Activated T-helper 2 cell treated with anti-CD3 and anti-CD28 coated beads, Interferon-gamma antibody, Interleukin-2, Interleukin-4, amounts not matched to agents 10 μg/mL and 5 μg/mL and 100 μg/mL, durations not matched to agents 14 hours and 24 hours and 36 hours (primary cell): ENCODE measurements at regions not wholly inside any gene's neighbourhood (a gene's known extent, or its start where the extent isn't known, plus 50 kb on each side); places are given as distances from the start of the nearest gene placed in this dataset.

Source experiments
- DNase-seq: peaks from one replicate; pipeline ENCODE4 v3.0.0; 2021; ENCODE audit warnings: low spot score
- H3K27ac Mint-ChIP-seq: one replicate; pipeline ENCODE4 v1.8.0; 2021; ENCODE audit warnings: mixed read lengths
- H3K27me3 Mint-ChIP-seq: one replicate; pipeline ENCODE4 v1.8.0; 2021; ENCODE audit warnings: low read depth, mixed read lengths
- H3K36me3 Mint-ChIP-seq: one replicate; pipeline ENCODE4 v1.8.0; 2021; ENCODE audit warnings: low read depth, mixed read lengths
- H3K4me1 Mint-ChIP-seq: one replicate; pipeline ENCODE4 v1.8.0; 2021; ENCODE audit warnings: low read depth, mixed read lengths
- H3K4me3 Mint-ChIP-seq: one replicate; pipeline ENCODE4 v1.8.0; 2021; ENCODE audit warnings: low read depth, mild to moderate bottlenecking, moderate library complexity, mixed read lengths
- H3K9me3 Mint-ChIP-seq: one replicate; pipeline ENCODE4 v1.8.0; 2021; ENCODE audit warnings: mixed read lengths
- intact Hi-C: fragments of 100-400 bp; cut with micrococcal nuclease; formaldehyde crosslinking; loops from one replicate; pipeline ENCODE4 v1.15.1; 2023

DNA sequence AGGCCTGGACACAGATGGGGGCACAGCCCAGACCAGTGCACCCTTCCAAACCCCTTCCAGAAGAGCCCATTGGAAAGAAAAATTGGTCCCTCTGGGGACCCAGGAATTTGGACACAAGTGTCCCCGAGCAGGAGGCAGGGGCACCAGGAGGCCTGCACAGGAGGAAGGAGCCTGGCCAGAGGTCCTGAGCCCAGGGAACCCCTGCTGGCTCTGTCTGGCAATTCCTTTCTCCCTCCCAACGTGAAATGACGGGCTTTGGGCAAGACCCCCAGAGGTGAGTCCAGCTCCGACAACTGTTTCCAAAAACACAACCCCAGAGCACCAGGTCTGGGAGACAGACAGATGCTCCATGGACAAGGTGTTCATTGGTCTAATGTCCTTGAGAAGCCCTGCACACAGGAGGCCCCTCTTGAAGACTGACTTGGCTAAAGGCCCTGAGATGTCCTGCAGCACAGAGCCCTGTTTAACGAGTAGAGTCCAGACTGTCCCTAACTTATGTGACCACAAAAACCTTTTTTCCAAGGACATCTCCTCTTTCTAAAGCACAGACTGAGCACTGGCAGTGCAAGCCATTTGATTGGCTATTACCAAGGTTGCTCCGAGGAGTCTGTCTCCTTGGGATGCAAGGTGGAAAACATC, 150.7 kb downstream of the OAT start:
- peaks cover 2% of the 10 kb centered on the region for H3K36me3 Mint-ChIP-seq
- no peaks in the 10 kb centered on the region for H3K4me1 Mint-ChIP-seq
- DNase-seq: no peak
- peaks cover 10% of the 10 kb centered on the region for H3K9me3 Mint-ChIP-seq
- H3K4me3 Mint-ChIP-seq: no peak overlapping the region
- no peaks in the 10 kb centered on the region for H3K27me3 Mint-ChIP-seq
- intact Hi-C loops: no loop called here
- no peak overlapping the region for H3K27ac Mint-ChIP-seq

DNA sequence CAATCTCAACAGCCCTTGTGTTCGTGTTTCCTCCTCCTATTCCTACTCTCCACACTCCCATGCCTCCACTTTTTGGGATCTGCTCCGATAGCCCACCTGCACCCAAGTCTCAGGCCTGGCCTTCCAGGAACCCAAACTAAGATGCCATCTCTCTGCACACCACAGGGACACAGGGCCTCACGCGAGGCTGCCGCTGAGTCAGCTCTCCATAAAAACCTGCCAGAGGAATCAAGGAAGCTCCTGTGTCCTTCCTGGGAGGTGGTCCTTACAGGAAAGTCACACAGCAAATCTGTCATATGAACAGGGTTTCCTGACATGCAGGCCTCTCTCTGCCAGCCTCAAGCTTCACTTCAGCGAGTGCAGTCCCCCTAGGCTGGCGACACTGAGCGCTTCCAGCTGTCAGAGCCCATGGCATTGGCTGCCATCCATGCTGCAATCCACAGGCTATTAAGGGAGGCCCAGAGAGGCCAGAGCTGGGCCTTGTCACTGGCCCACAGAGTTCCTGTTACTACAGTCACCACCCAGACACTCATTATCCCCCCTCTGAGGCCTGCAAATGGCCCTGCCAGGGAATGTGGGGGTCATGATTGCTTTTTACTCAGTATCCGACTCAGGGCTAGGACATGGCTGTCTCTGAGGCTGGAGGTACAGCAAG, 151.4 kb downstream of the OAT start:
- no peaks in the 10 kb centered on the region for H3K27me3 Mint-ChIP-seq
- H3K4me1 Mint-ChIP-seq: no peaks in the 10 kb centered on the region
- no peak overlapping the region for H3K4me3 Mint-ChIP-seq
- H3K36me3 Mint-ChIP-seq: peaks cover 2% of the 10 kb centered on the region
- no peak overlapping the region for H3K27ac Mint-ChIP-seq
- H3K9me3 Mint-ChIP-seq: peaks cover 6% of the 10 kb centered on the region
- no peak for DNase-seq
- intact Hi-C loops: no loop called here

DNA sequence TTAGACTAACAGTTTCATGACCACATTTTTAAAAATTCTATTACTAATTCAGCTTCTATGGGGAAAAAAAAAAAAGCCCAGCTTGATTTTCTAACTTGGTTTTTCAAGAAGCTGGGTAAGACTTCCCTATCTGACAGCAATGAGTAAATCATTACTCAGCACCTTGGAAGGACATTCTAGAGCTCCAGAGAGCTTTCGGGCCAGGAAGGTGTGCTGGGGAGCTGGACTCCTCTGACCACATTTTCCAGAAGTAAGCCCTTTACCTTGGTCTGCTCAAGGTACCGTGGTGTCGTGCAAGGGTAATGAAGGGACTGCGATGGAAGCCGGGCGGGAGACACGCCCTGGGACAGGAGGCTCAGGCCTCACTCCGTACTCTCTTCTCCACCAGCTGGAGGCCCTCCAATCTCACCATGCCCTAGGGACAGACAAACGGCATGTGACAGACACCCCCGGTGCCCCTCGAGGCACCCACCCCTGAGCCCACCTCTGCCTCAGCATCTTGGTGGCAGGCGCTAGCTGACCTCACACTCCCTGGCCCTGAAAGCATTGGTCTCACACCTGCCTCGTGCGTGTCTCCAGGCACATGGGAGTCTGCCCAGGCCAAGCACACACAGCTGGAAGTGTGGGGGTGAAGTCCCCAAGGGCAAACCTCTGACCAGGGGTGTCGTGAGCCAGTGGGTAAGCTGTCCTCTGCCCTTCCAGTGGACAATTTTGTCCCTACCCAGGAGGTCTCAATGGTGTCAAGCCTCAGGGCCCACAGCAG, 152.1 kb downstream of the OAT start:
- Mint-ChIP-seq H3K27me3 (no peaks in the 10 kb centered on the region), H3K4me3 (no peak overlapping the region), H3K4me1 (no peaks in the 10 kb centered on the region), H3K36me3 (no peaks in the 10 kb centered on the region), H3K9me3 (no peaks in the 10 kb centered on the region), H3K27ac (no peak overlapping the region)
- intact Hi-C loops: no loop called here
- DNase-seq: no peak

DNA sequence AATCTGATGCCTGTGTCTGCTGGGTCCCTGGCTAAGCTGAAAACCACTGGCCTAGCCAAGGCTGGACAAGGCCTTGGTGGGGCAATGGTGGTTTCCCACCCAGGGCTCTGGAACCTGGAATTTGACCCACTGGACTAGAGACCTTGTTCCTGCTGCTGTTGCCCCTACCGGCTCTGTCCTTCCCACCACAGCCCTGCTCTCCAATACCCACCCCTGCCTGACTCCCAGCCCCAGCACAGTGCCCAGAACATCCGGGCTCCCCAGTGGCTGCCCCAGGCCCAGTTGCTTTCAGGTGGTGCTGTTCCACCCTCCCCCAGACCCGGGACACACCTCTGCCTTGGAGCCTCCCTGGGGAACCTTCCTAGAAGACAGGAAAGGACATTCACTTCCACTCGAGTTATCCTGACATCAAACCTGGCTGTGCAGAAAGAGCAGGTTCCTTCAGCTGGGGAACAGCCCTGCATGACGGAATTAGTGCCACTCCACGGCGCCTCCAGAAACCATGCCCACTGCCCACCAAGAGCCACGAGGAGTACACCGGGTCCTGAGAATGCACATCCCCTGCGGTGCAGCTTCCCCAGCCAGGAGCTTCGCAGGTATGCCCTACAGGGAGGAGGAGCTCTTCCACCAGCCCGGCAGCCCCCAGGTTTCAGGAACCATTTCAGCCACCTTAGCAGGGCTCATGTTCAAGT, 152.8 kb downstream of the OAT start:
- intact Hi-C loops: no loop called here
- DNase-seq: no peak
- H3K4me3 Mint-ChIP-seq: no peak overlapping the region

DNA sequence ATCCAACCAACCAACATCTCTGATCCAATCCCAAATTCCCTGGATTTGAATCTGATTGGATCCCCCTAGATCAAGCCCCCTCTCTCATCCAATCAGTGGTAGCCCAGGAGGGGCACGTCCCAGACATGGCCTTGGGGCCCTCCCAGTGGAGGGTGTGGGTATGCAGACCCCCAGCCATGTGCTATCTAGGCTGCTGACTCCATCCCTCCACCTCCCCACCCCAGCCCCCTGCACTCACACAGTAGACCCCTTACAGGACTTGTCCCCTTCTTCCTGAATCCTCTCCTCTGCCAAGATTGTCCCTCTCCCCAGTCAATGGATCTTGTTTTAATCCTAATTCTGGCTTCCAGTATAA, 153.4 kb downstream of the OAT start:
- Mint-ChIP-seq H3K4me1 (no peaks in the 10 kb centered on the region), H3K27ac (no peak overlapping the region), H3K9me3 (no peaks in the 10 kb centered on the region), H3K4me3 (no peak overlapping the region), H3K36me3 (no peaks in the 10 kb centered on the region), H3K27me3 (no peaks in the 10 kb centered on the region)
- no peak for DNase-seq
- intact Hi-C loops: no loop called here

More for the DNA sequence above, 152.8 kb downstream of the OAT start:
- Mint-ChIP-seq H3K9me3 (no peaks in the 10 kb centered on the region), H3K36me3 (no peaks in the 10 kb centered on the region), H3K27me3 (no peaks in the 10 kb centered on the region), H3K4me1 (no peaks in the 10 kb centered on the region), H3K27ac (no peak overlapping the region)

DNA sequence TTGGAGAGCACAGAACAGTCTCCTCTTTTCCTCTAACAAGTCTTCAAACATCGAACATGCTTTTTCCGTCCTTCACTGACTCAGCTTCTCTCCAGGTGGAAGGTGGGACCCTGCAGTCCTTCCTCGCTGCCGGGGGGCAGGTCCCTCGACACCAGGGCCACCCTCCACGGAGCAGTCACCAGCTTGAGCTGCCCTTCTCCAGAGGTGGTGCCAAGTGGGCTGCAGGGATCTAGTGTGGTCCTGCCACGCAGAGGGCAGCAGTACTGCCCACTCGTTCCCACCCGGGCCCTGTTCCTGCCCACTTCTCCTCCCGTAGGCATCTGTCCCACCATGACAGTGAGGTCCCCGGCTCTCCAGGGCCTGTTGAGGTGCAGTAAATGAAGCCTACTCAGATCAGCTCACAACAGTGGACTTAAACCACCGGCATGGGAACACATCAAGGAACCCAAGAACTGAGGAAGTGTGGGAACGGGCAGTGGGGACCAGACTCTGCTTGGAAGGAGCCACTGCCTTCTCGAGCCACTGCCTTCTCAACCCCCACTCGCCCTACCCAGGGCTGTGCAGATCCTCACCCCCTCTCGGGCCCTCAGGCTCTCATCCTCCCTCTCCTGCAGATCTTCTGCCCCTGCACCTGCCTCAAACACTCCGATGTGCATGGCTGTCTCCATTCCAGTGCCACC, 153.9 kb downstream of the OAT start:
- Mint-ChIP-seq H3K9me3 (no peaks in the 10 kb centered on the region), H3K27ac (no peak overlapping the region), H3K4me3 (no peak overlapping the region), H3K27me3 (no peaks in the 10 kb centered on the region), H3K4me1 (no peaks in the 10 kb centered on the region), H3K36me3 (no peaks in the 10 kb centered on the region)
- intact Hi-C loops: no loop called here
- no peak for DNase-seq

DNA sequence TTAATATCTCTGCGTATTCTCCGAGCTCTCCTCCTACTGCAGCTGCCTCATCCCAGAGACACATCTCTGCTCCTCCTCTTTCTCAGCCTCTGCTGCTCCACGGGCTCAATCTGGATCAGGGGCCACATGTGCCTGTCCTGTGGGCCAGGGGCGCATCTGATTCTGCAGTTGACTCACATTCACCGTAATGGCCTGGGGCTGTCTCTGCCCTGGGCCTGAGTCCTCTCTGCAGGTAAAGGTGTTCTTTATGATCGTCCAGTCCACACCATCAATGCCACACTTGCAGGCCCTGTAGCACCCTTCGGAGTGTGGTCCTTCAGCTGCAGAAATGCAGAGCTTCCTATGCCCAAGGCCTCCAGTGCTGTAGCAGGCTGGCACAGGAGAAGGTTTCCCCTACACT, 154.5 kb downstream of the OAT start:
- Mint-ChIP-seq H3K9me3 (no peaks in the 10 kb centered on the region), H3K27ac (no peak overlapping the region), H3K27me3 (no peaks in the 10 kb centered on the region), H3K4me3 (no peak overlapping the region), H3K4me1 (no peaks in the 10 kb centered on the region), H3K36me3 (no peaks in the 10 kb centered on the region)
- intact Hi-C loops: no loop called here
- DNase-seq: no peak

DNA sequence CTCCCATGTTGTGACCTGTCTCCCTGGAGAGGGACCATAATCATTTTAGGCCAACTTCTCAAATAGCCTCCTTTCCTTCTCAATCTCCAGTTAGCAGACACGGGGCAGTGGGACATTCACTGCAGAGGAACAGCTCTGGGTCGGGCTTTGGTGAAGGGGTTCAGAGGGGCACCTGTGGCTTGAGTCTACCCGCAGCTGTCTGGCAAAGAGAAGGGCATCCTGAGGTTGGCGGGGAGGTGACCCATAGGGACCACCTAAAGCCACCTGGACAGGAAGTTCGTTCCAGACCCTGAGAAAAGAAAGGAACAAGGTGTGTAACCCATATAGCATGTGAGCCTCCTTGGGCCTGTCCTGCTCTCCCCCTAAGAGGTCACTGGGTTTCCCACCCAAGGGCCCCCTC, 155.0 kb downstream of the OAT start:
- Mint-ChIP-seq H3K27me3 (no peaks in the 10 kb centered on the region), H3K4me3 (no peak overlapping the region), H3K27ac (no peak overlapping the region), H3K36me3 (no peaks in the 10 kb centered on the region), H3K4me1 (no peaks in the 10 kb centered on the region), H3K9me3 (no peaks in the 10 kb centered on the region)
- DNase-seq: no peak
- intact Hi-C loops: no loop called here

DNA sequence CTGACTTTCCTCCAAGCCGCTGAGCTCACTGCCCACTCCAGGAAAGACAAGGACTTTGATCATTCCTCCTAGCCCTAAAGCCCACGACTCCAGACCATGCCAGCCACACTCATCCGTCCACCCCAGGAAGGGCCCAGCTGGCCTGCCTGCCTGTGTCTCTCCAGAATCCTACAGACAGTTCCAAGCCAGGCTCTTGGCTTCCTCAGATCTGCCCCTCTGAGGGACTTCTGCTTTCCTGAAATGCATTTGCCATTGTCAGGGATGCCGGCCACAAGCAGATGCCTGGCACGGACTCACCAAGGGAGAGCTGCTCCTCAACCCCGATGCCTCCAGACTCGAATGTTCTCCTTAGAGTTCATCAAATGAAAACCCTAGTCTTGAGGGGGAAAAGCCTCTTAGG, 155.8 kb downstream of the OAT start:
- no peaks in the 10 kb centered on the region for H3K9me3 Mint-ChIP-seq
- DNase-seq: no peak
- no peak overlapping the region for H3K4me3 Mint-ChIP-seq
- intact Hi-C loops: no loop called here
- H3K27ac Mint-ChIP-seq: no peak overlapping the region
- no peaks in the 10 kb centered on the region for H3K36me3 Mint-ChIP-seq
- no peaks in the 10 kb centered on the region for H3K27me3 Mint-ChIP-seq
- no peaks in the 10 kb centered on the region for H3K4me1 Mint-ChIP-seq

DNA sequence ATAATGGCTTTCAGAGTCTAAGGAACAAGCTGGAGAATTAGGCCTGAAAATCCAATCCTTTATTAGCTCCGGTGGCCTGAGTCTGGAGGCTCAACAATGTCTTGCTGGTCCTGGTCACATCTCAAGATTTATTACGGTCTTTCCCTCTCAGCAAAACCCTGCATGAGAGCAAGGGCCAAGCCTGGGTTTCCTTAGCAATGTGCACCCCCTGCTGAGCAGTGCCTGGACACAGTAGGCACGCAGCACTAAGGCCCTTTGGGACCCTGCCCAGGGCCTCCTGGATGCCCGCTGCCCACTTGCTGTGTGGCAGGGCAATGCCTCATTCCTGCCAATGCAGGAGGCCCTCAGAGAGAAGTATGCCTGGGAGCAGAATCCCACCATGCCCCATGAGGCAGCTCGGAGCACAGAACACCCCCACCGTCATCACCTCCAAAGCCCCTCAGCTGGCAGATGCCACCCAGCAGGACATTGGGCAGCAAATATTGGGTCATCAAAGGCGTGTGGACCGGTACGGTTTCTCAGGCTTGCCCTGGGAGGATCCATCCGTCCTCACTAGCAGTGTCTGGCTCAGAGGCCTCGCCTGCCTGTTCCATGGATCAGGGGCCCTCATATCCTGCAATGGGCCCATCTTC, 156.4 kb downstream of the OAT start:
- Mint-ChIP-seq H3K9me3 (no peaks in the 10 kb centered on the region), H3K4me3 (no peak overlapping the region), H3K27me3 (no peaks in the 10 kb centered on the region), H3K27ac (no peak overlapping the region), H3K36me3 (no peaks in the 10 kb centered on the region), H3K4me1 (no peaks in the 10 kb centered on the region)
- intact Hi-C loops: no loop called here
- DNase-seq: no peak

DNA sequence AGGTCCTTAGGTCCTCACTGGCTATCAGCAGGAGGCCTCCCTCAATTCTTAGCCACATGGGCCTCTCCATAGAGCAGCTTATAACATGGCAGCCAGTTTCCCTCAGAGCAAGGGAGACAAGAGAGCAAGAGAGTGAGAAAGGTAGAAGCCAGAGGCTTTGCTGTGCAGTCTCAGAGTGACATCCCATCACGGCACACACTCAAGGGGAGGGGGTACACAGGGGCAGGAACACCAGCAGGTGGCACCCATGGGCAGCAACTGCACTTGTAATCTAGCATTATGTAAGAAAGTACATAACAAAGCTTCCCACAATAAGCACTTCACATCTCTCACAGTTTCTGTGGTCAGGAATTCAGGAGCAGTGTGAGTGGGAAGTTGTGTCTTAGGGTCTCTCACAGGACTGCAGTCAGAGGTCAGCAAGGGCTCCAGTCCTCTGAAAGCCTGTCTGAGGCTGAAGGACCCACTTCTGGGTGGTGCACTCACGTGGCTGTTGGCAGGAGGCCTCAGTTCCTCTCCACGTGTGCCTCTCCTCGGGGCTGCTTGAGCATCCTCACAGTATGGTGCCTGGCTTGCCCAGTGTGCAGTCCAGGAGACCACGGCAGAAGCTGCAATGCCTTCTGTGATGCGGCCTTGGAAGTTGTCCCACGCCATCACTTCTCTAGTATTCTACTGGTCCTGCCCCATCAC, 159.4 kb downstream of the OAT start:
- intact Hi-C loops: no loop called here
- H3K9me3 Mint-ChIP-seq: no peaks in the 10 kb centered on the region
- no peak overlapping the region for H3K27ac Mint-ChIP-seq
- DNase-seq: no peak
- no peaks in the 10 kb centered on the region for H3K36me3 Mint-ChIP-seq
- no peaks in the 10 kb centered on the region for H3K4me1 Mint-ChIP-seq
- H3K4me3 Mint-ChIP-seq: no peak overlapping the region
- H3K27me3 Mint-ChIP-seq: no peaks in the 10 kb centered on the region

DNA sequence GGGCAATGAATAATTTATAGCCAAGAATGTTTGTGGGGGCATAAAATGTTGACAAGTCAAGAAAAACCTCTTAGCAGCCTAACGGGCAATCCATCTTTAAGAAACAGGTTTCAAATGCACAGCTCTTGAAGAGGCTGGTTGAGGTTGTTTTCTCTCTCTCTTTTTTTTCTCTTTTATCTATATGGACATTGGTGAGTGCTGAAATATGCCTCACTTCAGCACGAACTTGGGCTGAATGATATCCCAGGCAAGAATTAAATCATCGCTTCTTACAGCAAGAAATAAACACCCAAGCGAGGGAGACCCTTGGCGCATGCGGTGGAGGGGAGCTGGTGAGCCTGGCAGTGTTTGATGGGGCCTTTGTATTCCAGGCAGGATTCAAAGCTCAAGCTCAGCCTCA, 160.9 kb downstream of the OAT start:
- no peak for DNase-seq
- no peak overlapping the region for H3K27ac Mint-ChIP-seq
- H3K36me3 Mint-ChIP-seq: no peaks in the 10 kb centered on the region
- H3K4me3 Mint-ChIP-seq: no peak overlapping the region
- no peaks in the 10 kb centered on the region for H3K27me3 Mint-ChIP-seq
- H3K9me3 Mint-ChIP-seq: no peaks in the 10 kb centered on the region
- no peaks in the 10 kb centered on the region for H3K4me1 Mint-ChIP-seq
- intact Hi-C loops: no loop called here
